Activated CD4-positive, alpha-beta T cell treated with anti-CD3 and anti-CD28 coated beads, Interleukin-2, Interleukin-4, amounts not matched to agents 100 ng/mL and 50 ng/mL, durations not matched to agents 16 hours and 8 hours (primary cell): ENCODE measurements at regions not wholly inside any gene's neighbourhood (a gene's known extent, or its start where the extent isn't known, plus 50 kb on each side); places are given as distances from the start of the nearest gene placed in this dataset.

Experiments
- DNase-seq: peaks from one replicate; pipeline ENCODE4 v3.0.0-alpha.2; 2020; ENCODE audit warnings: low spot score

DNA sequence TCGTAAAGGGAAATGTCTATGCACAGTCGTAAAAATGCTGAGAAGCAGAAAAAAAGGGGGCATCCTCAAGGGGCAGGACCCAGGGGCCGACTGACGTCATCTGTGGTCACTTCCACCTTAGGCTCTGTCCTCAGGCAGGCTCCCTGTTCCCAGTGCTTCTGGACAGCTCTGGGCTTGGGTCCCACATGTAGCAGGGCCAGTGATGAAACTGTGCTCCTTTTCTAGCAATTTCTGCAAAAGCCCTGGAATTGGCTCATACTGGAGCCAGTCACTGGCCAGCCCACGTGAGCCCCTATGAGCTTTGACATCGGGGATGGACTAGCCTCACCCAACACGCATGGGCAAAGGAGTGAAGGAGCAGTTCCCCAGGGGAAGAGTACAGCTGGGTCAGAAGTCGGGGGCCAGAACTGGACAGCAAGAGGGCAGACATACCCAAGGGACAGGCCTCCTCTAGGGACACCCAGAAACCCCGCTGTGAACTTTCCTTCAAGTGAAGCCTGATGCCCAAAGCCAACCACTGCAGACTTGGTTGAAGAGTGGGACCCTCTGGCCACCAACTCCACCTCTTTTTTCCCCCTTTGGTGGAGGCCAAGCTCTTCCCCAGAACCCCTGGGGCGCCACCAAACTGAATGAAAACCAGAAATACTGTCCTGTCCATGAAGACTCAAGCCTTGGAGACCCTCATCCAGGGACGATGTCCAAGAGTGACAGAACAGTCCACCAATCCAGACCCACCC lies 1349.0 kb downstream of the BRD1 start:
- DNase-seq: no peak

DNA sequence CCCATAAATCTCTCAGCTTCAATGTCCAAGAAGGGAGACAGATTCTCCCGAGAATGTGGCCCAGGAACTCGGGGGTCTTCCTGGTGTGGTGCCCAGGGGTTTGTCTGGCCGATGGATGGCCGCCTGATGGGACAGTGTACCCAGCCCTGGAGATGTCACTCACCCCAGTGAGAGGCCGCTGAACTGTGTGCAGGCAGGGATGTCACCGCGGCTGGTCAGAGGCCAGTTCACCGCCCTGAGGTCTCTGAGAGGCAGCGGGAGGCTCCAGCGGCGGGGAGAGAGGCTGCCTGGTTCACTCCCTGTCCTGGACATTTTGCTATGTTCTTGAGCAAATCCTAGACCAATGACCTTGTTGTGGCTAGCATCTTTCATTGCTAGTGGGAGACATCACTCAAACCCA lies 1349.5 kb downstream of the BRD1 start:
- no peak for DNase-seq

DNA sequence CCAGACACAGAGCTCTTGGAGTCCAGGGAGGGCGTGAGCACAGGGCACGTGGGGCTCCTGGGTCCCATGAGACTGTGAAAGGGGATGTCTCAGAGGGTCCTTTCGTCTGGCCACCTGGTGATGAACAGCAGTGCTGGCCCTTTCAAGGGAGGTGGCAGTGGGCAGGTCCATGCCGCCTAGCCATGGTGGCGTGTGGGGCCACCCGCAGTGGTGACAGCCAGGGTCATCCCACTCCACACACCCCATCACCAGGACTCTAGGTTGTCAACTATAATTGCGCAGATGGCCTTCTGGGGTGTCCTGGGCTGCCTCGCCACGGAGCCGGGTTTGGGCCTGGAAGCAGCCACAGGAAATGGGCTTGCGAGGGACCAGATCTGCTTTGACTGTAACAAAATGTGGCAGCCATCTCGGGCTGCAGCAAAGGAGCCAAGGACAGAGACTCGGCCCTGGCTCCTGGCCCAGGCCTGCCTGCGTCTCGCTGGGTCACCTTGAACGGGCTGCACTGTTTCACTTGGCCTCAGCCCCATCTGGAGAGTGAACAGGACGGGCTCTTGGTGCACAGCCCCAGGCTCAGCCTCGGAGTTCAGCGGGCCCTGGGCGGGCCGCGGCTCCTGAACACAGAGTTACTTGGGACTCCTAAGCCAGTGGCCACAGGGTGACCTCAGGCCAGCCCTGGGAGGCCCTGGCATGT lies 1350.5 kb downstream of the BRD1 start:
- no peak for DNase-seq

DNA sequence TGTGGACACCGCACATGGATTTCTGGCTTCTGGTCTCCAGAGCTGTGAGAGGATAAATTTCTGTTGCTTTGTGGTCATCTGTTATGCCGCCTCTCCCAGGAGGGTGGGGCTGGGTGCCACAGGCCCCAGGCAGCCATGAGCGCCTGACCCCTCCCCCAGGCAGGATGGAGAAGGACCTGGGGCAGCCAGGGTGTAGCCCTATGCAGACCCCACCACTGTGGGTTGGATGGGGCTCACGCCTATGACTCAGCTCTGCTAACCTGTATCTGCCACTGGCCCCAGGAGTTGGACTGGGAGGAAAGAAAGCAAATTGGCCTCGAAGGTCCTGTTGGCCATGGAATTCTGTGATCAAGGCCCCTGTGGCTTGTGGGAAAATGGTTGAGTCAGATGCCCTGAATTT lies 1351.1 kb downstream of the BRD1 start:
- DNase-seq: no peak

DNA sequence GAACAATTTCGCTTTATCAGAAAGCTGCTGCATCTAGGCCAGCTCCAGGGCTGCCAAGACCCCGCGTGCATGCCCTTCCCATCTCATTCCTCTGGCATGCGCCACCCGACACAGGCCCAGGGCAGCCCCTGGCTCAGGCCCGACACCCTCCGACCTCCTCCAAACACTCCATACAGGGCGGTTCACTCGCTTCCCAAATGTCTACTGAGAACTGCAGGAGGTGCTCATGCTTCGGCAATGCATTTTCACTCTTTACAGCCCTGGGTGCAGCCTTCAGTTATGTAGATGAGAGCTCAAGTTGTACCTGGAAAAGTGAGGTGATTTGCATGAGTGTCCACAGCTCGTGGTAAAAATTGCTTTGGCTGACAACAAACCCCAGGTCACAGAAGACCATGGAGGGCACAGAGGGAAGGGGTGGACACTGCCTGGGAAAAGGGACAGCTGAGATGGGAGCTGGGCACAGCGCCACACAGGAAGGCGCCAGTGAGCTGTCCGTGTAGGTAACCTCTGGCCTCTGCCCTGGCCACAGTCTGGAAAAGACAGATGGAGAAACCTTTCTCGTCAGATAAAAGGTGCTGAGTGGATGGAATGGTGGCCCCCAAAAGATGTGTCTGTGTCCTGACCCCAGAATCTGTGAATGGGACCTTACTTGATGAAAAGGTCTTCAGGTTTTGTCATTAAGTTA lies 1351.9 kb downstream of the BRD1 start:
- DNase-seq: no peak

DNA sequence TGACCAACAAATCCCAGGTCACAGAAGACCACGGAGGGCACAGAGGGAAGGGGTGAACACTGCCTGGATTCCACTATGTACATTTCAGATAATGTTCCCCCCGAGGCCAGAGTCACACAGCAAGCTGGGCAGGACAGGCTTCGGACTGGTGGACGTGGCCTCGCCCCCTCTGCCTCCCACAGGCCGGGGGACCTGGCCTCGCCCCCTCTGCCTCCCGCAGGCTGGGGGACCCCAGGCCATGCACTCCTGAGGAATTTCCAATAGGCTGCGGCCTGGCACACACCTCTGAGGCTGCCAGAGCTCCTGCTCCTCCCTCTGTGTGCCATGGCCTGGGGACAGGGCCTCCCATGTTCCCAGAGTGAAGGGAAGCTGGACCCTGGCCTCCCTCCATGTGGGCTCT lies 1352.8 kb downstream of the BRD1 start:
- DNase-seq: no peak

DNA sequence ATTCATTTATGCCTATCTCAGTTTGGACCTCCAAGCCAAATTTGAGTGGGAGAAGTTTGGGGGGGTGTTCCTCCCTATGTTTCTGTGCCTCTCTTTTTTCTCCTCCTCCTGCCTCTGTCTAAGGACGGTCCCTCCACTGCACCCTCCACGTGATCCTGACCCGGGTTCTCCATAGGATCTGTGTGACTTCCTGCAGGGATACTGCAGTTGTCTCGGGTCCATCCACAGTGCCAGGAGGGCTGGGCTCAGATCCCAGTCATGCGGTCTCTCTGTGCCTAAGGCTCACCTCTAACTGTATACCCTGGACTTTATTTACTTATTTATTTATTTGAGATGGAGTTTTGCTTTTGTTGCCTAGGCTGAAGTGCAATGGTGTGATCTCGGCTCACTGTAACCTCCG lies 1354.5 kb downstream of the BRD1 start:
- no peak for DNase-seq

DNA sequence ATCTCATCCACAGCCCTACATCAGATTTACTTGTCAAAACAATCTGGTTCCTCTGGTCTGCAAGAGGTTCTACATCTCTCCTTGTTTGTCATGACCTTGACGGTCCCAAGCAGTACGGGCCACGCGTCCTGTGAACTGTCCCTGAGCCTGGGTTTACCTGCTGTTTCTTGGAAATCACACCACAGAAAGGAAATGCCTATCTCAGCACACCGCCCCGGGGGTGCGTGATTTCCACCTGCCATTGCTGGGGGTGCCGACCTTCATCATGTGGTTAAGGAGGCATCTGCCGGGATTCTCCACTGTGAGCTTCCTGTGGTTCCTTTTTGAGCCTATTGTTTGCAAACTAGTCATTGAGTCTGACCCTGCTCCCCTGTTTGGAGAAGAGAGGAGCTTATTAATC lies 1363.4 kb downstream of the BRD1 start:
- no peak for DNase-seq

DNA sequence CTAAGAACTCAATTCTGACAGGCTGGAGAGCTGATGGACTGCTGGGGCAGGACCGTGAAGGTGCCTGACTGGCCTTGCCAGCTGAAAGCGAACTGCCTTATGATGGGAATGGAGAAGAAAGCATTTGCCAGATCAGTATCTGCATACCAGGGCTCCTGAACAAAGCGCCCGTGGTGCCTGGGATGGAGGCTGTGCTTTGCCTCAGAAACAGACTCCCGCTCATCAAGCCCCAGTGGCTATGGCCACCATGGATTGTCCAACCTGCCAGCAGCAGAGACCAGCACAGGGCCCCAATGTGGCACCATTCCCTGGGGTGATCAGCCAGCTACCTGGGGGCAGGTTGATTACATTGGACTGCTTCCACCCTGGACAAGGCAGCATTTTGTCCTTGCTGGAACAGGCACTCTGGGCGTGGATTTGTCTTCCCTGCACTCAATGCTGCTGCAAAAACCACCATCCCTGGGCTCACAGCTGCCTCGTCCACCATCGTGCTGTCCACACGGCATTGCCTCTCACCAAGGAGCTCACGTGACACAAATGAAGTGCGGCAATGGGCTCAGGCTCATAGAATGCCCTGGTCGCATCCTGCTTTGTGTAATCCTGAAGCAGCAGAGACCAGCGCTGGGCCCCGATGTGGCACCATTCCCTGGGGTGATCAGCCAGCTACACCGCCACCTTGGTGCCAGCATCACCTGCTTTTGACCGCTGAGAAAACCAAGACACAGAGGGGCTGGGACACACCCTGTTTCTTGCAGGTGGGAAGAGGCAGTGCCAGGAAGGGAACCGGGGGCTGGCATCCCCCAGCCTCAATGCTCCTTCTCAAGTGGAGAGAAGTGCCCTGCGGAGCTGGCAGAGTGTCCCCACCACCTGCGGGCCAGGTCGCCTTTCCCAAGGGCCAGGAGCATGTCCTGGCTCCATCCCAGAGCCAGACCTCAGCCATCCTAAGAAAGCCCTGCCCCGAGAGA lies 1367.5 kb downstream of the BRD1 start:
- no peak for DNase-seq

DNA sequence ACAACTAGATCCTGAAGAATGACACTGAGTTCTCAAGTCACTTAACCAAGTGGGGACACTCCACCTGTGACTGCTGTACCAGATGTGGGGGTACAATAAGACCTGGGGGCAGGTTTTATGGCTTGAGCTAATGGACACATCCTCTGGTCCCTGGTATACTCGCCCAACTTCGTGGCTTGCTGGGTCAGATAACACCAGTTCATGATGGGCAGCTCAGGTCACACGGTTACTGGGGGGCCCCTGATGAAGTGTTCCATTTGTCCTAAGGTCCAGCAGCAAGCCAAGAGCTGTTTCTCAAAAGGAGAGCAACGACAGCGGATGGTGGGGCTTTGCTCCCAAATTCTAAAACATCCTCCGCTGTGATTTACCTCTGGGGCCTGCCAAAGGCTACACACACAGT lies 1368.4 kb downstream of the BRD1 start:
- DNase-seq: no peak

DNA sequence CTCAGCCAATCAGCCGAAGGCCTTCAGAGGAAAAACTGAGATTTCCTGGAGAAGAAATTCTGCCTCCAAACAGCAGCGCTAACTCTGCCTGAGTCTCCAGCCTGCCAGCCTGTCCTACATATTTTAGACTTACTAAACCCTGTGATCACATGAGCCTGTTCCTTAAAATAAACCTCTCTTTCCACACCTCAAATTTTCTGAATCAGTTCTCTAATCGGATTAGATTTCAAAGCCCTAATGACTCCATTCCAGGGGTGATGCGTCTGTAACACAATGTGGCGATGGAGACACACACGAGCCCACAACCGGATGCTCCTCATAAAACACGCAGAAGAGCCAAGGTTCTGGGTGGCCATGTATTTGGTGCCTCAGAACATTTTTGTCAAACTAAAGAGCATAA lies 1371.2 kb downstream of the BRD1 start:
- no peak for DNase-seq

DNA sequence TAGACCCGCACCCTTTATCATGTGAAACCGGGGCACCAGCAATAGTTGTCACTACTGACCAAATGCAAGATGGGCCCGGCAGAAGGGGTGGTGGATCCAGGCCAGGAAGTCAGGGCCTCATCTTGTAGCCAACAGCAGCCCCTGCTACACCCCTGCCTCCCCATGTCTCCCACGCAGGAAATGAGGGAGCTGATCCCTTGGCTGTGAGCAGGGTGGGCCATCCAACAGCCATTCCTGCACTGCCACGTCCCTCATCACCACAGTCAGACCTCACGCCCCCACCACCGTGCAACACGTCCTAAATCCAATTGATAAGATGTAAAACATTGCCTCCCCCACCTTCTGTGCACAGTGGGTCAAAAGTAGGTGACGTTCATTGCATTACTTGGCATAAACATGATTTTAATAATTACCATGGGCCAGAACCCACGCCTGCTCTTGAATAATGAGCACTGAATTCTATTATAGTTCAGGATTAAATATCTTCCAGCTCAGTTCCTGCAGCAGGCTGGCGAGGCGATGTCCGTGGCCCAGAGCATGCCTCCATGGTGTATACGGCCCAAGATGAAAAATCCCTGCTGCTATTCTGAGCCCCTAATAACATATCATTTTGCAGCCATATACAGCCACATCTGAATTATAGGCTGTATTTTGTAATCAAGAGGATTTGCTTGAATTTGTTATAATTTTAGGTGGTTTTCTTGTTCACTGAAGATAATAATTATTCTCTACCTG lies 1373.8 kb downstream of the BRD1 start:
- no peak for DNase-seq

DNA sequence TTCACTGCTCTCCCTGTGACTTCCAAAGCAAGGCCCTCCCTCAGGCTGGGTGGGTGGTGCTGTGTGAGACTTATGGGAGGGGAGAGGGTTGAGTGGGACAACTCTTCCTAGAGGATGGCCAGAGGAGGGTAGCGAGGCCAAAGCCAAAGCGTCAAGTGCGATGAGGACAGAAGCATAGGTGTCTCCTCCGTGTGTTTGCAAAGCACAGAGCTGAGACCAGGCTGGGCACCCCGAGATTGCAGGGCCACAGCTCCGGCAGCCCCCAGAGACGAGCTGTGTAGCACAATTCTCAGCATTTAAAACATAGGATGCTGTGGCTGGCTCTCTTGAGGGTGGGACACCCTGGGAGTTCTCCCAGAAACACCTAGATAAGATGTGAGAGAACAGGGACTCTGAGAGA lies 1374.5 kb downstream of the BRD1 start:
- no peak for DNase-seq

DNA sequence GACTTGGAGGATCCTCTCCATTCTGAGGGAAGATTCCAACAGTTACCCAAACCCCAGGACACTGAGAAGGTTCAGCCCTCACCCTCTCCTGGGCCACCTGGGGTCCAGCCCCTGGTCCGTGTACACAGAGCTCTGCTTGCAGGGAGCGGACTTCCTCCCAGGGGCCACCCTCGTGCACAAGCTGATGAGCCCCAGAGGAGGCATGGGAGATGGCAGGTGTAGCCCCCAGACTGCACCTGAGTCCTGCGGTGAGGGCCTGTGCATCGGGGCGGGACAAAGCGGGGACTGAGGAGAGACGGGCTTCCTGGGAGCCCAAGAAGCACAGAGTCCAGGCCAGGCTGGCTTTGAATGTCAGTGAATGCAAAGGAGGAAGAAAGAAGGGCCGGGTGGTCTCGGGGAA lies 1374.9 kb downstream of the BRD1 start:
- DNase-seq: no peak

DNA sequence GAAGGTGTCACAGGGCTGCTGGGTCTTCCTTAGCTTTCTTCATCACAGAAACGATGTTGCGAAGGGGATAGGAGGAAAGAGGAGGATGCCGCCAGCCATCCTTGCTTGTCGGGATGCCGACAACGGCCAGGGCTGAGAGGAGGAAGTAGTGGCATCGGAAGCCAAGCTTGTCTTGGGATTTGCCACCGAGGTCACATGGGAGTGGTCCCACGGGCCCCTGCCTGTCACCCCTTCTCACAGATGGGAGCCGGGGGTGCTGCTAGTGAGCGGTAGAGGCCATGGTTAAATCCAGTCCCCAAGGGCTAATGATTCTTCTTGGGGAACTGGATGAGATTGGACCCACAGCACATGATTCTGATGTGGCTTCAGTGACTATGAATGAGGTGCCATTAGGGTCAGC lies 1375.8 kb downstream of the BRD1 start:
- no peak for DNase-seq

DNA sequence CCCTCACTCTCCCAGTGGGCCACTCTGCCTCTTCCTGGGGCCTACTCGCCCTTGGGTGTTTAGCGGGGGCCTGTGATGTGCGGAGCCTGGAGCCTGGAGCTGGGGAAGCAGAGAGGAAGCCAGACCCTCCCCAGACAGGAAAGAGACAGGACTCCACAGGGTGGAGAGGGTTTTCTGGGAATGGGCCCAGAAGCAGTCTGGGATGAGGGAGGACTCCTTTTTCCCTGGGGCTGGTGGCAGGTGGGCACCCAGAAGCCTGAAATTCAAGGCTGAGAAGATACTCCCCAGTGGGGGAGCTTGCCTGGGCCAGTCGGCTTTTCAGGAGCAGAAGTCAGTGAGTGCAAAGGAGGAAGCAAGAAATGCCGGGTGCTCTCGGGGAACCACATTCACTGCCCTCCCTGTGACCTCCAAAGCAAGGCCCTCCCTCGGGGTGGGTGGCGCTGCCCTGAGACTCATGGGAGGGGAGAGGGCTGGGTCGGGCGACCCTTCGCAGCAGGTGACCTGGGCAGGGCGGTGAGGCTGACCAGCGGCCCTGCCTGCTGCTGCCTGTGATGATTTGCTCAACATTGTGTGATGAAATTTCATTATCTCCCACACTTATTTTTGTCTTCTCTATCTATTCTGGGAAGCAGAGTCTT lies 1377.4 kb downstream of the BRD1 start:
- no peak for DNase-seq

DNA sequence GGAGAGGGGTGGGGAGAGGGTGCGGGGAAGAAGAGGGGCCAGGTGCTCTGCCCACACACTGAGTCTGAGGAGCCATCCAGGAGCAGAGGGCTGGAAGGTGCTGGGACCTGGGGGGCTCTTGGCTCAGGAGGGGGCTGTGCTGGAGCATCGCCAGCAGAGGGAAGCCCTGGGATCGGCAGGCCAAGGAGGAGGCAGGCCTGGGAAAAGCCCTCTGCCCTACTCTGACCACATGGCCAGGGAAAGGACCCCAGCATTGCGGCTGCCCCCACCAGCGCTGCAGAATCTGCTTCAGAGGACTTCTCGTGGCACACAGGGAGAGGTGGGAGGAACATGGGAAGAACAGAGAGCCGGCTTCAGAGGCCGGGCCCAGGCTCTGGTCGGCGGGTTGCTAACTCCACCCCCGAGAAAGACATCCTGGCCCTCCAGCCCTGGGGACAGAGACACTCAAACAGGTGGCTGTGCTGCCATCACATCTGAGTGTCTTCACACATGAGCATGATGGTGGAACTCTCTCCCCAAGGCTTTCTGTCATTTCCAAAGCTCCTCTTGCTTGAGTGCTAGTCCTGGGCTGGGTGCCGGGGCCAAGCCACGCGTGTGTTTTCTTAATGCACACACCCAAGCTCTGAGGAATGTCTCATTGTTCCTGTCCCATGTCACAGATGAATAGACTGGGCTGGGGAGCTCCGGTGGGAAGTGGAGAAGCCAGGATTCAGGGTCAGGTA lies 1378.0 kb downstream of the BRD1 start:
- no peak for DNase-seq

DNA sequence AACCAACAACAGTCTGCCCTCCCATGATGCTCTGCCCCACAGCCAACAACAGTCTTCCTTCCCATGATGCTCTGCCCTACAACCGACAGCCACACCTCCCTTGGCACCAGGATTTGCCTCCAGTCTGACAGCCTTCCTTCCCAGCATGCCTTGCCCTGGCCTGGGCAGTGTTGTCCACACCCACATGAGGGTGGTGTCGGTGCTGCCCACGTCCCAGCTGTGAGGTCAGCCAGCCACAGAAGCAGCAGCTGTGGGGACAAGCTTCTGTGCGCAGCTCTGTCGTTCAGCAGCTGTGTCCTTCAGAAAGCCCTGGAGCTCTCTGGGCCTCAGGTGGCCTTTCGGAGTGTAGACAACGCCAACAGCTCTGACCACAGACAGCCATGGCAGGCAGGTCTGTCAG lies 1378.9 kb downstream of the BRD1 start:
- DNase-seq: no peak

DNA sequence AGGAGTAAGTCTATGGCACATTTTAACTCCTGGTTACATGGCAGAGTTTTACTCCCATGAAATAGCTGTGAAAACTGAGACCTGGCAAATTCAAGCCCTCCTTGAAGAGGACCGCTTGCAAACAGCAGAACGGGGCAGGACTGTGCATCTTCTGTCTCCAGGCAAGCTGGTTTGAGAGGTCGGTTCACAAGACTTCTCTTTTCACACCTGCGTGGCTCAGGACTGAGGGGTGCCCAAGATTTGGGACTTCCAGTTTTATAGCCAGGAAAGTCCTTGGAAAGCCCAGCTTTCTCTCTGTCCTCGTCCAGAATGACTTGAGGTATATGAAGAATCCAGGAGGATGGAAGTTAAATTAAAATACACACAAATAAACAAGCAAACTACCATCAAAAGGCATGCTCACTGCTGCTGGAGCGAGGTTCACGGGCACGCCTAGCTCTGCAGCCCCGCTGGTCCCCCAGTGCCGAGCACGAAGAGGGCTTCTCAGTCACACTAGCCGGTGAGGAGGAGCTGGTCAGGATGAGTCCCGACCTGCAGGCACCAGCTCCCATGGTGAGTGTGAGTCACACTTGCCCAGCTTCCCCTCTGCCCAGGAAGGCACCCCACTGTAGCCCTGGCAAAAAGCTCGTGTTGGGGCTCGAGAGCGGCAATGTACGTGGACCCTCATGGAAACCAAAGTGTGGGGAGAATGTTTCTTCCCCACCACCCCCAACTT lies 1382.4 kb downstream of the BRD1 start:
- DNase-seq: no peak
